Keratinocyte (primary cell): ENCODE measurements at regions not wholly inside any gene's neighbourhood (a gene's known extent, or its start where the extent isn't known, plus 50 kb on each side); places are given as distances from the start of the nearest gene placed in this dataset.

ENCODE experiments used
- DNase-seq: peaks from one replicate; pipeline ENCODE4 v3.0.0-alpha.2; 2011; ENCODE audit warnings: low read depth, missing footprints, low spot score
- FAIRE-seq: peaks from 2 replicates; lab custom pipeline; 2011; peaks lifted over from hg19 to GRCh38; lab: Jason Lieb, UNC
- H2AFZ ChIP-seq: 2 replicates; pipeline ENCODE4 v1.6.0; 2012; ENCODE audit warnings: low read length, control low read depth, inconsistent platforms; ENCODE audit not compliant: control insufficient read depth
- H3K27ac ChIP-seq: 2 replicates; pipeline ENCODE4 v1.5.1; 2011; ENCODE audit warnings: low read length; ENCODE audit not compliant: control insufficient read depth, insufficient read depth
- H3K27me3 ChIP-seq: 3 replicates; pipeline ENCODE4 v1.6.0; 2011; ENCODE audit warnings: low read length; ENCODE audit not compliant: control insufficient read depth, insufficient read depth; ENCODE audit errors: extremely low read depth
- H3K36me3 ChIP-seq, 2 experiments: 2 replicates in 1 of 2; 3 replicates in 1 of 2; pipeline ENCODE4 v1.5.1; 2011; ENCODE audit warnings: low read length in 2 of 2, mild to moderate bottlenecking in 1 of 2; ENCODE audit not compliant: control insufficient read depth in 2 of 2, insufficient read depth in 2 of 2; ENCODE audit errors: extremely low read depth in 1 of 2
- H3K4me1 ChIP-seq: 3 replicates; pipeline ENCODE4 v1.5.1; 2011; ENCODE audit warnings: low read length; ENCODE audit not compliant: control insufficient read depth, insufficient read depth; ENCODE audit errors: extremely low read depth
- H3K4me2 ChIP-seq: 3 replicates; pipeline ENCODE4 v1.6.0; 2011; ENCODE audit warnings: low read depth, low read length; ENCODE audit not compliant: control insufficient read depth, insufficient read depth; ENCODE audit errors: extremely low read depth
- H3K4me3 ChIP-seq, 3 experiments: fragments of 200-600 bp in 1 of 3; sonication (generic) in 1 of 3; 2 replicates in 2 of 3; 3 replicates in 1 of 3; pipeline ENCODE4 v1.5.1; 2011 to 2016; ENCODE audit warnings: low read length in 3 of 3, mild to moderate bottlenecking in 3 of 3, control low read depth in 2 of 3, inconsistent platforms in 1 of 3, low read depth in 1 of 3, mixed read lengths in 1 of 3, mixed run types in 1 of 3, moderate library complexity in 1 of 3; ENCODE audit not compliant: control insufficient read depth in 2 of 3, insufficient read depth in 2 of 3; ENCODE audit errors: extremely low read depth in 1 of 3
- H3K79me2 ChIP-seq: 2 replicates; pipeline ENCODE4 v1.6.0; 2012; ENCODE audit warnings: low read length; ENCODE audit not compliant: control insufficient read depth, insufficient read depth
- H3K9ac ChIP-seq: 3 replicates; pipeline ENCODE4 v1.6.0; 2011; ENCODE audit warnings: low read length; ENCODE audit not compliant: control insufficient read depth, insufficient read depth; ENCODE audit errors: extremely low read depth
- H3K9me1 ChIP-seq: 3 replicates; pipeline ENCODE4 v1.6.0; 2011; ENCODE audit warnings: low read length; ENCODE audit not compliant: control insufficient read depth, insufficient read depth; ENCODE audit errors: extremely low read depth
- H3K9me3 ChIP-seq: 2 replicates; pipeline ENCODE4 v1.5.1; 2012; ENCODE audit warnings: low read depth, low read length; ENCODE audit not compliant: control insufficient read depth
- H4K20me1 ChIP-seq: 3 replicates; pipeline ENCODE4 v1.6.0; 2011; ENCODE audit warnings: low read length; ENCODE audit not compliant: control insufficient read depth, insufficient read depth; ENCODE audit errors: extremely low read depth
- EZH2 ChIP-seq: IDR thresholded peaks from one replicate; pipeline ENCODE4 v1.6.1; 2012; ENCODE audit warnings: inconsistent platforms, mild to moderate bottlenecking, low read length, moderate library complexity
- dilution Hi-C: fragments of 300-500 bp; cut with MboI; formaldehyde crosslinking; loops from one replicate; pipeline ENCODE4 v1.7.0; 2020; ENCODE audit warnings: low sequenced_read_pairs; ENCODE audit not compliant: extremely low pct_ligation_motif_present
- TF ChIP-seq, protein P1 (sequence below), 3 experiments: IDR thresholded peaks in 1 of 3; conservative IDR thresholded peaks in 1 of 3; optimal IDR thresholded peaks in 1 of 3; 2 replicates in 2 of 3; 3 replicates in 1 of 3; pipeline versions ENCODE3 to v1.5.1; 2011; ENCODE audit warnings: low read length in 3 of 3, mild to moderate bottlenecking in 3 of 3, moderate library complexity in 2 of 3, control low read depth in 1 of 3, inconsistent platforms in 1 of 3; ENCODE audit not compliant: insufficient read depth in 2 of 3; ENCODE audit errors: extremely low read depth in 1 of 3

- Histone ChIP-seq H3K9me3 (no peaks in the 10 kb centered on the region), H3K4me2 (no peak overlapping the region), H3K9me1 (no peaks in the 10 kb centered on the region), H2AFZ (no peak overlapping the region), H3K9ac (no peak overlapping the region), H3K4me3 (no peak overlapping the region), H3K4me1 (peaks cover 14% of the 10 kb centered on the region), H3K27me3 (peaks cover 15% of the 10 kb centered on the region), H3K79me2 (no peaks in the 10 kb centered on the region), H3K27ac (no peak overlapping the region), H4K20me1 (no peaks in the 10 kb centered on the region), H3K36me3 (no peaks in the 10 kb centered on the region)
- no peak for FAIRE-seq
- DNase-seq, result no peak
- dilution Hi-C loops, result no loop called here
- no peak for TF ChIP-seq EZH2
- TF ChIP-seq, protein P1, sequence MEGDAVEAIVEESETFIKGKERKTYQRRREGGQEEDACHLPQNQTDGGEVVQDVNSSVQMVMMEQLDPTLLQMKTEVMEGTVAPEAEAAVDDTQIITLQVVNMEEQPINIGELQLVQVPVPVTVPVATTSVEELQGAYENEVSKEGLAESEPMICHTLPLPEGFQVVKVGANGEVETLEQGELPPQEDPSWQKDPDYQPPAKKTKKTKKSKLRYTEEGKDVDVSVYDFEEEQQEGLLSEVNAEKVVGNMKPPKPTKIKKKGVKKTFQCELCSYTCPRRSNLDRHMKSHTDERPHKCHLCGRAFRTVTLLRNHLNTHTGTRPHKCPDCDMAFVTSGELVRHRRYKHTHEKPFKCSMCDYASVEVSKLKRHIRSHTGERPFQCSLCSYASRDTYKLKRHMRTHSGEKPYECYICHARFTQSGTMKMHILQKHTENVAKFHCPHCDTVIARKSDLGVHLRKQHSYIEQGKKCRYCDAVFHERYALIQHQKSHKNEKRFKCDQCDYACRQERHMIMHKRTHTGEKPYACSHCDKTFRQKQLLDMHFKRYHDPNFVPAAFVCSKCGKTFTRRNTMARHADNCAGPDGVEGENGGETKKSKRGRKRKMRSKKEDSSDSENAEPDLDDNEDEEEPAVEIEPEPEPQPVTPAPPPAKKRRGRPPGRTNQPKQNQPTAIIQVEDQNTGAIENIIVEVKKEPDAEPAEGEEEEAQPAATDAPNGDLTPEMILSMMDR (optimal IDR thresholded peaks at IDR 0.05 in 1 of 3, IDR thresholded peaks at IDR 0.05 in 1 of 3, conservative IDR thresholded peaks at IDR 0.05 in 1 of 3; ENCODE audit: extremely low read depth in 1 of 3, insufficient read depth in 2 of 3, low read length in 3 of 3), result no peak
Measured at GRCh38 chr18:22608847-22609246, 191.1 kb upstream of the CTAGE1 start.

DNA sequence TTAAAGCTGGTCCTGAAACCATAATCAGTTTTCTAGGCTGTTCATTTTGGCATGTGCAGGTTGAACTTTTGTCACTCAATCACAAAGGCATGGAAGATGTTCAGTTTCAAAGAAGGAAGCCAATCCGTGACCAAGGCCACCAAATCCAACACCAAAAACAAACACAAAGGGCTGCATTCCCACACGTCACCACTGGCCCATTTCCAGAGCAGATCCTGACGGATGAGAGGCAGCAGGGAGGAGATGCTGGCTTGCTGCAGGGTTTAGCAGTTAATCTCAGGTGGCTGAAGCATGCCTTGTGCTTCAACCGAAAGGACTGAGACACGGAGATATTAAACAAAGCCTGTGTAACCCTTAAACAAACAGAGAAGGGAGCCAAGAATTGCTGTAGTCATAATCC, 191.9 kb upstream of the CTAGE1 start:
- Histone ChIP-seq H3K79me2 (no peaks in the 10 kb centered on the region), H3K9me1 (no peaks in the 10 kb centered on the region), H4K20me1 (no peaks in the 10 kb centered on the region), H3K27me3 (peaks cover 11% of the 10 kb centered on the region), H2AFZ (no peak overlapping the region), H3K27ac (no peak overlapping the region), H3K4me2 (no peak overlapping the region), H3K9ac (no peak overlapping the region), H3K4me3 (no peak overlapping the region), H3K36me3 (no peaks in the 10 kb centered on the region), H3K4me1 (peaks cover 14% of the 10 kb centered on the region), H3K9me3 (no peaks in the 10 kb centered on the region)
- TF ChIP-seq, protein P1 (optimal IDR thresholded peaks at IDR 0.05 in 1 of 3, IDR thresholded peaks at IDR 0.05 in 1 of 3, conservative IDR thresholded peaks at IDR 0.05 in 1 of 3; ENCODE audit: extremely low read depth in 1 of 3, insufficient read depth in 2 of 3, low read length in 3 of 3), result peak in 1 of 3 experiments; percentile 9
- no peak for TF ChIP-seq EZH2
- dilution Hi-C loops, result no loop called here
- DNase-seq (no peak), FAIRE-seq (no peak)
